DND-41 (cell line): ENCODE measurements at regions not wholly inside any gene's neighbourhood (a gene's known extent, or its start where the extent isn't known, plus 50 kb on each side); places are given as distances from the start of the nearest gene placed in this dataset.

Source experiments
- ATAC-seq: fragments of 200-7000 bp; cut with Tn5 transposase; 3 replicates; pipeline ENCODE4 v1.9.1; 2021; ENCODE audit warnings: low read depth; ENCODE audit not compliant: insufficient read depth
- DNase-seq: peaks from one replicate; pipeline ENCODE4 v3.0.0-alpha.2; 2020
- H2AFZ ChIP-seq: 2 replicates; pipeline ENCODE4 v1.6.0; 2012; ENCODE audit warnings: low read depth, low read length
- H3K27ac ChIP-seq: 2 replicates; pipeline ENCODE4 v1.5.1; 2012; ENCODE audit warnings: low read length, inconsistent platforms
- H3K27me3 ChIP-seq: fragments of 200-600 bp; sonication (generic); 2 replicates; pipeline ENCODE4 v1.6.0; 2012; ENCODE audit warnings: low read length, mild to moderate bottlenecking, inconsistent platforms; ENCODE audit not compliant: insufficient read depth, poor library complexity
- H3K36me3 ChIP-seq: 2 replicates; pipeline ENCODE4 v1.5.1; 2012; ENCODE audit warnings: low read length, inconsistent platforms; ENCODE audit not compliant: insufficient read depth
- H3K4me1 ChIP-seq: 2 replicates; pipeline ENCODE4 v1.5.1; 2012; ENCODE audit warnings: mild to moderate bottlenecking, low read length; ENCODE audit not compliant: insufficient read depth
- H3K4me2 ChIP-seq: 2 replicates; pipeline ENCODE4 v1.6.0; 2012; ENCODE audit warnings: mild to moderate bottlenecking, moderate library complexity, low read length, inconsistent platforms; ENCODE audit not compliant: insufficient read depth
- H3K4me3 ChIP-seq, 2 experiments: fragments of 200-600 bp in 1 of 2; shearing (Covaris generic) in 1 of 2; 2 replicates each; pipeline ENCODE4 v1.5.1; 2012 to 2016; ENCODE audit warnings: inconsistent platforms in 2 of 2, low read length in 2 of 2, mild to moderate bottlenecking in 2 of 2, low read depth in 1 of 2, moderate library complexity in 1 of 2
- H3K79me2 ChIP-seq: 2 replicates; pipeline ENCODE4 v1.6.0; 2012; ENCODE audit warnings: low read length, inconsistent platforms; ENCODE audit not compliant: insufficient read depth
- H3K9ac ChIP-seq: 2 replicates; pipeline ENCODE4 v1.6.0; 2012; ENCODE audit warnings: low read depth, mild to moderate bottlenecking, inconsistent platforms, low read length, moderate library complexity
- H3K9me3 ChIP-seq: 2 replicates; pipeline ENCODE4 v1.5.1; 2012; ENCODE audit warnings: low read length, moderate library complexity, mild to moderate bottlenecking, inconsistent platforms; ENCODE audit not compliant: insufficient read depth, severe bottlenecking
- H4K20me1 ChIP-seq: 2 replicates; pipeline ENCODE4 v1.6.0; 2012; ENCODE audit warnings: low read length; ENCODE audit not compliant: insufficient read depth
- EZH2 ChIP-seq: IDR thresholded peaks from 3 replicates; pipeline ENCODE4 v1.6.1; 2012; ENCODE audit warnings: borderline replicate concordance, low read depth, mild to moderate bottlenecking, moderate library complexity, low read length, inconsistent platforms; ENCODE audit not compliant: severe bottlenecking
- TF ChIP-seq, protein P1 (sequence below): IDR thresholded peaks from 2 replicates; pipeline ENCODE4 v1.5.1; 2012; ENCODE audit warnings: borderline replicate concordance, low read length, moderate library complexity, mild to moderate bottlenecking; ENCODE audit not compliant: poor library complexity, severe bottlenecking; ENCODE audit errors: extremely low read depth

DNA sequence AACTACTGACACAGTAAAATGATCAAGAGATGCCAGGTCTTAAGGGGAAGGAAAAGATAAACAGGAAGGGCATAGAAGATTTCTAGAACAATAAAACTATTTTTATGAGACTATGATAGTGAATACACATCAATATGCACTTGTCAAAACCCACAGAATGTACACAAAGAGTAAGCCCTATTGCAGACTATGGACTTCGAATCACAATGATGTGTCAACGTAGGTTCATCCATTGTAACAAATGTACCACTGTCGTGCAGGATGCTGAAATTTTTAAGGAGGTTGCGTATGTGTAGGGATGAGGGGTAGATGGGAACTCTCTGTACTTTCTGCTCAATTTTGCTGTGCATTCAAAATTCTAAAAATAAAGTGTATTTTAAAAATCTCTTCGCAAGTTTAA lies 171.9 kb downstream of the KLF12 start:
- H3K9ac ChIP-seq: no peak overlapping the region
- no peak overlapping the region for H2AFZ ChIP-seq
- H3K27me3 ChIP-seq: no peaks in the 10 kb centered on the region
- H3K79me2 ChIP-seq: peaks cover 91% of the 10 kb centered on the region
- no peak overlapping the region for H3K4me2 ChIP-seq
- peaks cover 4% of the 10 kb centered on the region; the same call in 1 of the 2 replicates for H3K36me3 ChIP-seq
- DNase-seq (no peak), ATAC-seq (no peak)
- H3K4me1 ChIP-seq: no peaks in the 10 kb centered on the region
- no peaks in the 10 kb centered on the region for H3K9me3 ChIP-seq
- no peak overlapping the region for H3K4me3 ChIP-seq
- H4K20me1 ChIP-seq: peaks cover 13% of the 10 kb centered on the region; the same call in 1 of the 2 replicates
- no peak for TF ChIP-seq EZH2
- TF ChIP-seq, protein P1, sequence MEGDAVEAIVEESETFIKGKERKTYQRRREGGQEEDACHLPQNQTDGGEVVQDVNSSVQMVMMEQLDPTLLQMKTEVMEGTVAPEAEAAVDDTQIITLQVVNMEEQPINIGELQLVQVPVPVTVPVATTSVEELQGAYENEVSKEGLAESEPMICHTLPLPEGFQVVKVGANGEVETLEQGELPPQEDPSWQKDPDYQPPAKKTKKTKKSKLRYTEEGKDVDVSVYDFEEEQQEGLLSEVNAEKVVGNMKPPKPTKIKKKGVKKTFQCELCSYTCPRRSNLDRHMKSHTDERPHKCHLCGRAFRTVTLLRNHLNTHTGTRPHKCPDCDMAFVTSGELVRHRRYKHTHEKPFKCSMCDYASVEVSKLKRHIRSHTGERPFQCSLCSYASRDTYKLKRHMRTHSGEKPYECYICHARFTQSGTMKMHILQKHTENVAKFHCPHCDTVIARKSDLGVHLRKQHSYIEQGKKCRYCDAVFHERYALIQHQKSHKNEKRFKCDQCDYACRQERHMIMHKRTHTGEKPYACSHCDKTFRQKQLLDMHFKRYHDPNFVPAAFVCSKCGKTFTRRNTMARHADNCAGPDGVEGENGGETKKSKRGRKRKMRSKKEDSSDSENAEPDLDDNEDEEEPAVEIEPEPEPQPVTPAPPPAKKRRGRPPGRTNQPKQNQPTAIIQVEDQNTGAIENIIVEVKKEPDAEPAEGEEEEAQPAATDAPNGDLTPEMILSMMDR: no peak
- no peak overlapping the region for H3K27ac ChIP-seq

DNA sequence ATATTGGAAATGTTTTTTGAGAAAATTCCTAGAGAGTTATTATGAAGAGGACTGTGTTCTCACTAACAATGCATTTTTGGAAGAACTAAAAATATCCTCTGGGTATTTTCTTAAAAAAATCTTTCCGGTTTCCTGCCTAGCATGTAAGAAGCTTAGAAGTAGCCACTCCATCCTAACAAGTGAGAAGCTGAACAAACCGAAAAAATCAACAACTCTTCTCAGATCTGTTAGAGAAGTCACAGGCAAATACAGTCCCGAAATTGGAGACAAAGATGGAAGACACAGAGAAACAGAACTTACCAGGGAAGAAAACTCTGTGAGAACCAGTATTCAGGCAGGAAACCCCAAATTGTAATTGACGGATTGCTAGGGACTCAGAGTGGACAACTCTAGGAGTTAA lies 173.0 kb downstream of the KLF12 start:
- H3K4me2 ChIP-seq: no peak overlapping the region
- DNase-seq (no peak), ATAC-seq (no peak)
- H3K27me3 ChIP-seq: no peaks in the 10 kb centered on the region
- H3K27ac ChIP-seq: peak overlapping the region; percentile 34; the same call in 1 of the 2 replicates
- TF ChIP-seq, protein P1: no peak
- TF ChIP-seq EZH2: no peak
- H3K4me1 ChIP-seq: no peaks in the 10 kb centered on the region
- H3K9ac ChIP-seq: no peak overlapping the region
- H4K20me1 ChIP-seq: peaks cover 10% of the 10 kb centered on the region; the same call in 1 of the 2 replicates
- H3K79me2 ChIP-seq: peaks cover 91% of the 10 kb centered on the region
- peaks cover 4% of the 10 kb centered on the region; the same call in 1 of the 2 replicates for H3K36me3 ChIP-seq
- no peak overlapping the region for H3K4me3 ChIP-seq
- H2AFZ ChIP-seq: no peak overlapping the region
- no peaks in the 10 kb centered on the region for H3K9me3 ChIP-seq

DNA sequence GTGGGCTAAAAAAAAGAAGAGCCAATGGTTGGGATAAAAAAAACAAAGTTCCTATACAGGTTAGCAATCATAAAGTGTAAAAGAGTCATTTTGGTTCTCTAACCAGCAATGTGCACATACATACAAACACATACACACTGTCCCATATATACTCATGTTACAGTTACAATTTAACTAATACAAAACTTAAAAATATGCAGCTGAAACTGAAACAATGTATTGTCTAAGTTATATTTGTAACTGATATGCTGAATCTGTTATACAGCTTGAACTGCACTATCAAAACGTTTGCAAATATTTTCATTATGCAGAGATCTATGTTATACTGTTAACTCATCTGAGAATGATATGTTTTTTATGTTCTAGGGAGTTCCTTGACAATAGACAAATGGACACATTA lies 173.7 kb downstream of the KLF12 start:
- TF ChIP-seq EZH2: no peak
- TF ChIP-seq, protein P1: no peak
- Histone ChIP-seq H3K4me2 (no peak overlapping the region), H3K27me3 (no peaks in the 10 kb centered on the region), H2AFZ (no peak overlapping the region), H4K20me1 (peaks cover 10% of the 10 kb centered on the region; the same call in 1 of the 2 replicates), H3K4me3 (no peak overlapping the region), H3K9me3 (no peaks in the 10 kb centered on the region), H3K79me2 (peaks cover 91% of the 10 kb centered on the region), H3K4me1 (peaks cover 2% of the 10 kb centered on the region; the same call in 1 of the 2 replicates), H3K36me3 (peaks cover 4% of the 10 kb centered on the region; the same call in 1 of the 2 replicates), H3K9ac (no peak overlapping the region), H3K27ac (no peak overlapping the region)
- ATAC-seq (no peak), DNase-seq (no peak)
